Mucosa of descending colon (tissue), 3 donors: ENCODE measurements at regions not wholly inside any gene's neighbourhood (a gene's known extent, or its start where the extent isn't known, plus 50 kb on each side); places are given as distances from the start of the nearest gene placed in this dataset.
A peak's percentile ranks its signal among the peaks of the same experiment; 100 is the strongest.

Experiments
- ATAC-seq: fragments of 200-7000 bp; cut with Tn5 transposase; one replicate; pipeline ENCODE4 v1.9.1; 2020; ENCODE audit warnings: mild to moderate bottlenecking, moderate library complexity
- DNase-seq, 3 donors: peaks; one replicate each; pipeline ENCODE4 v3.0.0-alpha.2; 2020
- H3K36me3 ChIP-seq: fragments of 200-600 bp; one replicate; pipeline ENCODE4 v1.8.0; 2021; ENCODE audit warnings: low read depth, mild to moderate bottlenecking
- H3K4me1 ChIP-seq: fragments of 200-600 bp; one replicate; pipeline ENCODE4 v1.8.0; 2021; ENCODE audit warnings: low read depth, mild to moderate bottlenecking
- H3K4me3 ChIP-seq: fragments of 200-600 bp; one replicate; pipeline ENCODE4 v1.8.0; 2021; ENCODE audit warnings: mild to moderate bottlenecking
- H3K9me3 ChIP-seq: fragments of 200-600 bp; one replicate; pipeline ENCODE4 v1.8.0; 2021; ENCODE audit warnings: mild to moderate bottlenecking
- intact Hi-C, 2 donors: fragments of 100-400 bp; cut with DNase I in 1 of 2; cut with micrococcal nuclease in 1 of 2; formaldehyde crosslinking; loops; one replicate each; pipeline versions ENCODE4 v1.11.0 to v1.11.1; 2022; cut with DNase I, micrococcal nuclease
- TF ChIP-seq, protein P1 (sequence below): fragments of 200-600 bp; IDR thresholded peaks from one replicate; pipeline ENCODE4 v1.8.0; 2022; ENCODE audit warnings: antibody characterized with exemption, mild to moderate bottlenecking
- donor health status: DM: no; HTN: no; CAD: no; lungs with moderate emphysema.
- donor health status: DM: no; HTN: no; CAD: no.
- donor health status: DM: no; HTN: yes; CAD: no.

- peaks cover 11% of the 10 kb centered on the region for H3K4me1 ChIP-seq
- no peaks in the 10 kb centered on the region for H3K9me3 ChIP-seq
- TF ChIP-seq, protein P1, sequence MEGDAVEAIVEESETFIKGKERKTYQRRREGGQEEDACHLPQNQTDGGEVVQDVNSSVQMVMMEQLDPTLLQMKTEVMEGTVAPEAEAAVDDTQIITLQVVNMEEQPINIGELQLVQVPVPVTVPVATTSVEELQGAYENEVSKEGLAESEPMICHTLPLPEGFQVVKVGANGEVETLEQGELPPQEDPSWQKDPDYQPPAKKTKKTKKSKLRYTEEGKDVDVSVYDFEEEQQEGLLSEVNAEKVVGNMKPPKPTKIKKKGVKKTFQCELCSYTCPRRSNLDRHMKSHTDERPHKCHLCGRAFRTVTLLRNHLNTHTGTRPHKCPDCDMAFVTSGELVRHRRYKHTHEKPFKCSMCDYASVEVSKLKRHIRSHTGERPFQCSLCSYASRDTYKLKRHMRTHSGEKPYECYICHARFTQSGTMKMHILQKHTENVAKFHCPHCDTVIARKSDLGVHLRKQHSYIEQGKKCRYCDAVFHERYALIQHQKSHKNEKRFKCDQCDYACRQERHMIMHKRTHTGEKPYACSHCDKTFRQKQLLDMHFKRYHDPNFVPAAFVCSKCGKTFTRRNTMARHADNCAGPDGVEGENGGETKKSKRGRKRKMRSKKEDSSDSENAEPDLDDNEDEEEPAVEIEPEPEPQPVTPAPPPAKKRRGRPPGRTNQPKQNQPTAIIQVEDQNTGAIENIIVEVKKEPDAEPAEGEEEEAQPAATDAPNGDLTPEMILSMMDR: no peak
- peak; percentile 89 for ATAC-seq
- H3K4me3 ChIP-seq: no peak overlapping the region
- peak in 1 of 3 donors; percentile 19 for DNase-seq
- intact Hi-C loops: no loop called here
- H3K36me3 ChIP-seq: no peaks in the 10 kb centered on the region
These were observed 706.3 kb upstream of the TENM3 start for GRCh38 chr4:181536811-181537434.

DNA sequence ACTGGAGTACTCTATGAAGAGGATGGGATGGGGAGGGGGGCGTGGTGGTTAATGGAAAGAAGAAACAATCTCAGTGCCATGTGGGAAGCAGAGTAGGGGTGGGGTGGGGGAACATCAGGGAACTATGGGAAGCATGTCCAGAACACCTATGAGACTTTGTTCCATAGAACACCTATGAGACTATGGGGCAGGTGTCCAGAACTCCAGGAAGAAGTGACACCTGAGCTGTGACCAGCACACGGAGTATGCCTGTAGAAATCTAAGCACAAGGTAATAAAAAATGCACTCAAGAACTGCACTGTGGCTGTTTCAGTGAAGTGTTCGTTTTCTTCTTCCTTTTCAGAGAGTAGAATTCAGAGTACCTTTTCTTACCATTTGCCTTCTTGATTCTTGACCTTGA lies 704.8 kb upstream of the TENM3 start:
- DNase-seq (peak in 1 of 3 donors; percentile 10), ATAC-seq (peak; percentile 73)
- Histone ChIP-seq H3K4me3 (no peak overlapping the region), H3K9me3 (no peaks in the 10 kb centered on the region), H3K36me3 (no peaks in the 10 kb centered on the region), H3K4me1 (peaks cover 11% of the 10 kb centered on the region)
- TF ChIP-seq, protein P1: no peak
- intact Hi-C loops: no loop called here

- no peaks in the 10 kb centered on the region for H3K36me3 ChIP-seq
- TF ChIP-seq, protein P1: no peak
- intact Hi-C loops: no loop called here
- peaks cover 11% of the 10 kb centered on the region for H3K4me1 ChIP-seq
- DNase-seq (no peak), ATAC-seq (no peak)
- no peaks in the 10 kb centered on the region for H3K9me3 ChIP-seq
- no peak overlapping the region for H3K4me3 ChIP-seq
These were observed 701.8 kb upstream of the TENM3 start for GRCh38 chr4:181541396-181541795.

- DNase-seq: no peak
- H3K36me3 ChIP-seq: no peaks in the 10 kb centered on the region
- no peak overlapping the region for H3K4me3 ChIP-seq
- TF ChIP-seq, protein P1: no peak
- intact Hi-C loops: no loop called here
- H3K9me3 ChIP-seq: no peaks in the 10 kb centered on the region
- peak; percentile 52 for ATAC-seq
- no peaks in the 10 kb centered on the region for H3K4me1 ChIP-seq
These were observed 694.2 kb upstream of the TENM3 start for GRCh38 chr4:181548873-181549575.

DNA sequence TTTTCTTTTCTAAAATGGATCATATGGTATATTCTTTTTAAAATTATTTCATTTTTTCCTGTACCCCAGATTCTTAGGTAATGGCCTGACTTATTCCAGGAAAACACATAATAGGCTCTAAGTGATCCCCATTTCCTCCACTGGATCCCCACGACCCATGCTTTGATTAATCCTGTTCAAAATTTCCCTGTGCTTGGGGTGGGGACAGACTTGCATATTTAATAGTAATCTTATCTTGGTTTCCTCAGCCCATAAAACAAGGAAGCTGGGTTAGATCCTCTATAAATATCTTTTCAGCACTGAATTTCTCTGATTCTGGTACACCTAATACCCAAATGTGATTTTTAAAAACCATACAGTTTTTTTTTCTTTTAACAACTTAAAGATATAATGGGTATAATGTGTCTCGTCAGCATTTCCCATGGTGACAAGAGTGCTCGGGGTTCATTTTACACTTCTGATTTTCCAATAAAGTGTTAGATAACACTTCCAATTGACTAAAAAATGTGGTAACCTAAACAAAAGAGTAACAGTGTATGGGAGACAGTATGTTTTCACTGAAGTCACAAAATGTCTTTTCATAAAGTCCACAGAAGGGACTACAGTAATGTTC lies 693.5 kb upstream of the TENM3 start:
- ATAC-seq (no peak), DNase-seq (no peak)
- Histone ChIP-seq H3K4me1 (no peaks in the 10 kb centered on the region), H3K4me3 (no peak overlapping the region), H3K36me3 (no peaks in the 10 kb centered on the region), H3K9me3 (no peaks in the 10 kb centered on the region)
- TF ChIP-seq, protein P1: no peak
- intact Hi-C loops: no loop called here
